HUES48 (cell line): ENCODE measurements at regions not wholly inside any gene's neighbourhood (a gene's known extent, or its start where the extent isn't known, plus 50 kb on each side); places are given as distances from the start of the nearest gene placed in this dataset.

Source experiments
- H3K27ac ChIP-seq: one replicate; pipeline ENCODE4 v1.7.0; 2013; ENCODE audit warnings: low read depth, low read length, inconsistent platforms
- H3K27me3 ChIP-seq: 2 replicates; pipeline ENCODE4 v1.6.1; 2013; ENCODE audit warnings: mild to moderate bottlenecking, low read length; ENCODE audit not compliant: control insufficient read depth, insufficient read depth
- H3K36me3 ChIP-seq: 2 replicates; pipeline ENCODE4 v1.6.1; 2013; ENCODE audit warnings: low read length; ENCODE audit not compliant: control insufficient read depth, insufficient read depth
- H3K4me1 ChIP-seq: 2 replicates; pipeline ENCODE4 v1.6.1; 2013; ENCODE audit warnings: mild to moderate bottlenecking, low read length; ENCODE audit not compliant: control insufficient read depth, insufficient read depth
- H3K4me3 ChIP-seq: 2 replicates; pipeline ENCODE4 v1.5.1; 2013; ENCODE audit warnings: mild to moderate bottlenecking, low read depth, low read length
- H3K9ac ChIP-seq: 2 replicates; pipeline ENCODE4 v1.6.1; 2013; ENCODE audit warnings: mild to moderate bottlenecking, low read depth, low read length, moderate library complexity
- H3K9me3 ChIP-seq: 2 replicates; pipeline ENCODE4 v1.6.1; 2013; ENCODE audit warnings: low read length; ENCODE audit not compliant: control insufficient read depth, insufficient read depth

- H3K4me1 ChIP-seq: no peaks in the 10 kb centered on the region
- no peaks in the 10 kb centered on the region for H3K36me3 ChIP-seq
- H3K9ac ChIP-seq: no peak overlapping the region
- no peaks in the 10 kb centered on the region for H3K9me3 ChIP-seq
- no peak overlapping the region for H3K27ac ChIP-seq
- no peak overlapping the region for H3K4me3 ChIP-seq
- no peaks in the 10 kb centered on the region for H3K27me3 ChIP-seq
Observed at GRCh38 chr13:29693275-29693945, 97.9 kb upstream of the SLC7A1 start.

GRCh38 chr13:29689548-29689947, 94.1 kb upstream of the SLC7A1 start:
- Histone ChIP-seq H3K9ac (no peak overlapping the region), H3K27ac (no peak overlapping the region), H3K27me3 (no peaks in the 10 kb centered on the region), H3K4me1 (0 out of 2 replicates have a peak, but pooled peaks cover 4% of the 10 kb centered on the region), H3K36me3 (no peaks in the 10 kb centered on the region), H3K9me3 (no peaks in the 10 kb centered on the region), H3K4me3 (no peak overlapping the region)

- no peak overlapping the region for H3K27ac ChIP-seq
Observed at GRCh38 chr13:29688193-29688592, 92.7 kb upstream of the SLC7A1 start.

GRCh38 chr13:29684441-29684840, 89.0 kb upstream of the SLC7A1 start:
- no peak overlapping the region for H3K27ac ChIP-seq
- no peaks in the 10 kb centered on the region for H3K9me3 ChIP-seq
- H3K4me1 ChIP-seq: 0 out of 2 replicates have a peak, but pooled peaks cover 4% of the 10 kb centered on the region
- H3K4me3 ChIP-seq: no peak overlapping the region
- H3K27me3 ChIP-seq: no peaks in the 10 kb centered on the region
- H3K9ac ChIP-seq: no peak overlapping the region
- no peaks in the 10 kb centered on the region for H3K36me3 ChIP-seq

More at GRCh38 chr13:29688193-29688592, 92.7 kb upstream of the SLC7A1 start:
- Histone ChIP-seq H3K4me1 (0 out of 2 replicates have a peak, but pooled peaks cover 4% of the 10 kb centered on the region), H3K36me3 (no peaks in the 10 kb centered on the region), H3K9ac (no peak overlapping the region), H3K27me3 (no peaks in the 10 kb centered on the region), H3K4me3 (no peak overlapping the region), H3K9me3 (no peaks in the 10 kb centered on the region)

- Histone ChIP-seq H3K27me3 (no peaks in the 10 kb centered on the region), H3K4me3 (no peak overlapping the region), H3K9me3 (no peaks in the 10 kb centered on the region), H3K9ac (no peak overlapping the region), H3K27ac (no peak overlapping the region), H3K36me3 (no peaks in the 10 kb centered on the region), H3K4me1 (0 out of 2 replicates have a peak, but pooled peaks cover 4% of the 10 kb centered on the region)
Observed at GRCh38 chr13:29683041-29683440, 87.6 kb upstream of the SLC7A1 start.

- no peak overlapping the region for H3K9ac ChIP-seq
Observed at GRCh38 chr13:29681864-29682263, 86.4 kb upstream of the SLC7A1 start.

GRCh38 chr13:29679396-29680053, 84.0 kb upstream of the SLC7A1 start:
- H3K9me3 ChIP-seq: no peaks in the 10 kb centered on the region
- no peak overlapping the region for H3K4me3 ChIP-seq
- H3K9ac ChIP-seq: no peak overlapping the region
- no peaks in the 10 kb centered on the region for H3K36me3 ChIP-seq
- H3K4me1 ChIP-seq: no peaks in the 10 kb centered on the region
- H3K27ac ChIP-seq: no peak overlapping the region
- H3K27me3 ChIP-seq: no peaks in the 10 kb centered on the region

More at GRCh38 chr13:29681864-29682263, 86.4 kb upstream of the SLC7A1 start:
- H3K4me1 ChIP-seq: 0 out of 2 replicates have a peak, but pooled peaks cover 4% of the 10 kb centered on the region
- H3K27me3 ChIP-seq: no peaks in the 10 kb centered on the region
- H3K36me3 ChIP-seq: no peaks in the 10 kb centered on the region
- no peak overlapping the region for H3K4me3 ChIP-seq
- no peaks in the 10 kb centered on the region for H3K9me3 ChIP-seq
- no peak overlapping the region for H3K27ac ChIP-seq

- Histone ChIP-seq H3K4me1 (no peaks in the 10 kb centered on the region), H3K9ac (no peak overlapping the region), H3K27ac (no peak overlapping the region), H3K9me3 (no peaks in the 10 kb centered on the region), H3K36me3 (no peaks in the 10 kb centered on the region), H3K27me3 (no peaks in the 10 kb centered on the region), H3K4me3 (no peak overlapping the region)
Observed at GRCh38 chr13:29677627-29678026, 82.1 kb upstream of the SLC7A1 start.

- H3K9me3 ChIP-seq: no peaks in the 10 kb centered on the region
- H3K9ac ChIP-seq: no peak overlapping the region
- H3K4me3 ChIP-seq: no peak overlapping the region
- H3K4me1 ChIP-seq: no peaks in the 10 kb centered on the region
- H3K36me3 ChIP-seq: no peaks in the 10 kb centered on the region
- no peak overlapping the region for H3K27ac ChIP-seq
- no peaks in the 10 kb centered on the region for H3K27me3 ChIP-seq
Observed at GRCh38 chr13:29676941-29677452, 81.5 kb upstream of the SLC7A1 start.

GRCh38 chr13:29676535-29676934, 81.0 kb upstream of the SLC7A1 start:
- H3K27me3 ChIP-seq: no peaks in the 10 kb centered on the region
- no peaks in the 10 kb centered on the region for H3K9me3 ChIP-seq
- no peak overlapping the region for H3K9ac ChIP-seq
- H3K4me1 ChIP-seq: no peaks in the 10 kb centered on the region
- no peak overlapping the region for H3K27ac ChIP-seq
- H3K36me3 ChIP-seq: no peaks in the 10 kb centered on the region
- no peak overlapping the region for H3K4me3 ChIP-seq

- H3K36me3 ChIP-seq: no peaks in the 10 kb centered on the region
- no peak overlapping the region for H3K27ac ChIP-seq
- no peaks in the 10 kb centered on the region for H3K27me3 ChIP-seq
- H3K4me1 ChIP-seq: no peaks in the 10 kb centered on the region
- no peaks in the 10 kb centered on the region for H3K9me3 ChIP-seq
- H3K9ac ChIP-seq: no peak overlapping the region
- no peak overlapping the region for H3K4me3 ChIP-seq
Observed at GRCh38 chr13:29674532-29674931, 79.0 kb upstream of the SLC7A1 start.
